HEK293 (cell line): ENCODE measurements at regions not wholly inside any gene's neighbourhood (a gene's known extent, or its start where the extent isn't known, plus 50 kb on each side); places are given as distances from the start of the nearest gene placed in this dataset.
"Not testable (repeated sequence)": the region's sequence is repeated elsewhere in the genome, so short reads cannot be mapped to it uniquely, and the experiment has no call there.

Experiments used
- CTCF ChIP-seq: fragments of 450-650 bp; formaldehyde crosslinking; IDR thresholded peaks from 2 replicates; pipeline ENCODE4 v1.5.1; 2016; ENCODE audit warnings: missing biosample characterization, missing genetic modification characterization
- REST ChIP-seq: fragments of 450-650 bp; formaldehyde crosslinking; IDR thresholded peaks from 2 replicates; pipeline ENCODE4 v1.5.1; 2016; ENCODE audit warnings: missing biosample characterization, missing genetic modification characterization
- YY1 ChIP-seq: fragments of 450-650 bp; formaldehyde crosslinking; IDR thresholded peaks from 2 replicates; pipeline ENCODE4 v1.5.1; 2018; ENCODE audit warnings: missing biosample characterization, missing genetic modification characterization
- ZNF248 ChIP-seq: fragments of 450-650 bp; formaldehyde crosslinking; IDR thresholded peaks from 2 replicates; pipeline ENCODE4 v1.5.1; 2017; ENCODE audit warnings: missing biosample characterization, missing genetic modification characterization
- ZNF426 ChIP-seq: fragments of 450-650 bp; formaldehyde crosslinking; IDR thresholded peaks from 2 replicates; pipeline ENCODE4 v1.5.1; 2017; ENCODE audit warnings: missing biosample characterization, missing genetic modification characterization, mild to moderate bottlenecking, inconsistent platforms, moderate library complexity

GRCh38 chr7:142509235-142509634, 240.0 kb upstream of the PRSS1 start:
- not testable (repeated sequence) for TF ChIP-seq YY1 (tag by site-specific recombination); CTCF (tag by site-specific recombination); ZNF248 (tag by site-specific recombination); REST; ZNF426 (tag by site-specific recombination)
